Fibroblast of skin of back (primary cell): ENCODE measurements at regions not wholly inside any gene's neighbourhood (a gene's known extent, or its start where the extent isn't known, plus 50 kb on each side); places are given as distances from the start of the nearest gene placed in this dataset.
"Not testable (repeated sequence)": the region's sequence is repeated elsewhere in the genome, so short reads cannot be mapped to it uniquely, and the experiment has no call there.

Experiments
- DNase-seq: peaks from one replicate; pipeline ENCODE4 v3.0.0-alpha.2; 2013

DNA sequence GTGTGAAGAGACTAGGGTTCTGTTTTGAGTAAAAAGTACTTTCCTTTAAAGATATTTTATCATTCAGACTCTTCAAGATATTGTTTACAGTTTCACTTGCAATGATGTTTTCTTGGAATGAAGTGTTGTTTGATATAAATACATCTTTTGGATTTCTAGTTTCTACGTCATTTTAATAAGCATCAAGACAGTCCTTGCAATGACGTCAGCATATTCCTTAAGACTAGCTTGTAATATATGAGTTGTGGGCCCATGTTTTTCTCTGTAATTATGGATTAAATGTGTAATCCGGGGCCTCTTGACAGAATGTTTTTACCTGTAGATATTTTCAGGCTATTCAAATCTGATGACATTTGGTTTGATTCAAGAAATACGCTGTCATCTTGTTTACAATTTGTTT, 66.1 kb downstream of the RBMX2 start:
- no peak for DNase-seq

DNA sequence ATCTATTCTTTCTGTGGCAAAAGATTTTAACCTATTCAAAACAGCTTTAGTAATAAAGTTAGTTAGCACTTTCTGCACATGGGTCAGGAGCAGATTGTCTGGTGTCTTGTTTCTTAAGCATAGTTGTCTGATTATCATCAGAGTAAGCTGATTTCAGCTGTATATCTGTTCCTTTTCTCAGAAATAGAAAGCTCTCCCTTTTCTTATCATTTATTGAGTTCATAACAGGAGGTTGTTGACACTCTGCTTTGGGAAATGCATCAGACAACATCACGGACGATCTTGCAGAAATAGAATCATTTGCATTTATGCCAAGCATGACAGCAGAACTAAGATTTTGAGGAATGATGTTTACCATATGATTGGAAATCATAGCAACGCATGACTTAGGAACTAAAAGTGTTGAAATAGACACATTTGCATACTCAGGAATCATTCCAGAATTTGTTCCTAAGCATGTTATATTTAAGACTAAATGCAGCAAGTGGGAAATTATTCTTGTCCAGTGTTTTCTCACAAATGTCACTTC, 66.7 kb downstream of the RBMX2 start:
- DNase-seq, result no peak

GRCh38 chrX:130482871-130483270, 81.1 kb downstream of the RBMX2 start:
- no peak for DNase-seq

- DNase-seq, result no peak
Measured at GRCh38 chrX:130485870-130486269, 84.1 kb downstream of the RBMX2 start.

- not testable (repeated sequence) for DNase-seq
Measured at GRCh38 chrX:130495502-130495901, 93.7 kb downstream of the RBMX2 start.

DNA sequence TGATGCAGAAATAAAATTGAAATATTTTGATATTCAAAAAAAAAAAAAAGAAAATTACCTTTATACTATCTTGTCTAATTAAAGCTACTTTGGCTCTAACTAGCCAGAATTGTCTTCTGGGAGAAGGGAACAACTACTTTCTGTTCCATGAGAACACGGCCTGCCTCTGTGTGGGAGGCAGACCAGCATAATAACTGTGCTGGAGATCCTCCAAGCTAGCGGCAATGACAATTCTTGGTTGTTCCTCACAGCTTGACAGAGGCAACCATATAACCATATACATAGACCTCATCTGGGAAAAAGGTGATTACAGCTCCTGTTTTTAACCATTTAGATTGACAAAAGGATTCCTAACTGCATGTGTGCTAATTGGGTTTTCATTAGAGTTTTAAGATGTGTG, 95.7 kb downstream of the RBMX2 start:
- DNase-seq, result no peak

GRCh38 chrX:130498653-130499274, 97.0 kb downstream of the RBMX2 start:
- no peak for DNase-seq

DNA sequence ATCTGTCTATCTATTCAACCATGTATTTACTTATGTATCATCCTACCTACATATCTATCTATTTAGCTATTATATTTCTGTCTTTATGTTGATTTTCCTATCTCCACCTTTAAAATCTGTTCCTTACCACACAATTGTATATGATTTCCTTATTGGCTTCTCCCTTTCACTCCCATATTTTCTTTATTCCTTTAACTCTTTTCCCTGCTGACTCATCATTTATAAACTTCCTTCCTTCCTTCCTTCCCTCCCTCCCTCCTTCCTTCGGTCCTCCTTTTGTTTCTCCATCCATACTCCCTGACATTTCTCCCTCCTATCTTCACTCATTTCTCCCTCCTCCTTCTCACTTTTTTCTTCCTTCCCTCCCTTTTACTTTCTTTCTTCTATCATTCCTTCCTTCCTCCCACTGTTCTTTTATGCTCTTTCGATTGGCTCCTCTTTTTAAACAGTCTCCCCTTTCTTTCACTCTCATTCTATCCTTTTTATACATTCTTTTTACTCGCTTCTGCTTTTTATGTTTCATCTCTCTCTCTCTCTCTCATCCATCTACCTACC, 100.3 kb downstream of the RBMX2 start:
- no peak for DNase-seq

GRCh38 chrX:130504019-130504418, 102.2 kb downstream of the RBMX2 start:
- no peak for DNase-seq

GRCh38 chrX:130507015-130507414, 105.2 kb downstream of the RBMX2 start:
- no peak for DNase-seq

GRCh38 chrX:130512534-130512933, 110.7 kb downstream of the RBMX2 start:
- DNase-seq, result not testable (repeated sequence)

GRCh38 chrX:130516123-130516522, 114.3 kb downstream of the RBMX2 start:
- no peak for DNase-seq

DNA sequence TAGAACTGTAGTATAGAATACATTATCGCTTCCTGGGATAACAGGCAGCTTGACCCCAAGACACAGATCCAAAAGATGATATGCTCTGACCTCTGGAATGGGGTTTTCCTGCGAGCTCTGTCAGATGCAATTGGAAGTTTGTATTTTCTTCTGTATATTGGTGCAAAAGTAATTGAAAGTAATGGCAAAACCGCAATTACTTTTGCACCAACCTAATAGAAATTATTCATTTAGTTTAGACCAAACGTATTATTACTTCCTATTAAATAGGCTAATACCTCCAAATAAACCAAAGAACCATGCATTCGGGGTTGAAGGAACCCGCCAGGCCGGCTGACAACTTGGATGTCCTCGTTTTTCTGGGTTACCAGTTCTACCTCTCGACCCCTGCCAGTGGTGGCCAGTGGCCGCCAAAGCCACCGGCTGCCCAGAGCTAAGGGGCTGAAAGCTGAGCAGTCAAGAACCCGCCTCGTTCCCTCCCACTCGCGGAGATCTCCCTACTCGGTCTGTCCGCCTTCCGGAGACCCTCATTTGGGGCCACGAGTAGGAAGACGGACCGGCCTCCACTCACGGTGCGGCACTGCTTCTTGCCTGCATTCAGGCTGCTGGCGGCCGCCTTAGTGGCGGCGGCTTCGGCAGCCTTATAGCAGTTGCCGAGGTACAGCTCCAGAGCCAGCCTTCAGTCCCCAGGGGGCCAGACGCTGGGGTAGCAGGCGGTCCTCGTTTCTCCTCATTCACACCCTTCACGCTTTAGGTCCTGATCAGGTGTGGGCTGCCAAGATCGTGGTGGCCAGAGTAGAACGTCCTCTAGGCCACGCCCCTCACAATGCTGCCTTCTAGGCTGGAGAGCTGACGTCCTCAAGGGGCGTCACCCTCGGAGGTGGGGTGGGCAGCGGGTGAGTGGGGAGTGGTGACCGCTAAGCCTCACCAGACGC, 121.9 kb downstream of the RBMX2 start:
- DNase-seq, result peak; percentile 9

DNA sequence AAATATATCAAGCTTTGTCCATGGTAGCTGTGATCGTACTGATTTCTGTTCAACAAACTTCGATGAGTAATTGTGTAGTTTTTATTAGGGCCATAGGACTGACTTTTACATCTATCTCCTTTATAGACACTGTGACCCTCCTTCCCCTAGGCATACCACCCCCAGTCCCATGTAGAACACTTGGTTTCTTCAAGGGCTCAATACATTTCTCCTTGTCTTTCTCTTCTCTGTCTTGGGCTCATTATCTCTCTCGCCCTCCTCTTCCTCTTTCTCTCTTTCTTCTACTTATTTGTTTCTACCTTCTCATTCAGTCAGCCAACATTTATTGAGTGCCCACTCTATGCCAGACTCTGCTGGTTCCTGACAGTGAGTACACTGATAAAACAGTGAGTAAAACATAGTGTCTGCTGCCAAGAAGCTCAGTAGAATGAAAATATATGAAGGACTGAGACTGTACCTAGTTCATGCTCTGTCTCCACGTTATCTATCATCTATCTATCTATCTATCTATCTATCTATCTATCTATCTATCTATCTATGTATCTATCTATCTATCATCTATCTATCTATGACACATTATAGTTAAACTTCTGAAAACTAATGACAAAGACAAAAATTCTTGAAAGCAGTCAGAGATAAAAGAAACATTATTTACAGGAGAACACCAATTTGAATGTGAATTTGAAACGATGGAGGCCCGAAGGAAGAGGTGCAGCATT, 122.8 kb downstream of the RBMX2 start:
- no peak for DNase-seq

GRCh38 chrX:130529531-130529930, 127.7 kb downstream of the RBMX2 start:
- DNase-seq, result no peak

DNA sequence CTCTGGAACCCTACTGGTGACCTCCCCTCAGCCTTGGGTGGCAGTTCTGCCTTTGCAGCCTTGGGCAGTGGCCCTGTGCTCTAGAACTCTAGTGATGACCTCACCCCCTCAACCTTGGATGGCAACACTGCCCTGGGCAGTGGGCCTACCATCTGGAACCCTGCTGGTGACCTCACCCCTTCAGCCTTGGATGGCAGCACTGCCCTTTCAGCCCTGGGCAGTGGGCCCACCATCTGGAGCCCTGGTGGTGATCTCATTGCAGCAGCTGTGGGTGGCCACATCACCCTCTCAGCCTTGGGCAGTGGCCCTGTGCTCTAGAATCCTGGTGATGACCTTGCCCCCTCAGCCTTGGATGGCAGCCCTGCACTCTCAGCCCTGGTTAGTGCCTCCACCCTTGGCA, 129.3 kb downstream of the RBMX2 start:
- DNase-seq, result no peak

- peak; percentile 40 for DNase-seq
Measured at GRCh38 chrX:130539721-130540321, 138.0 kb downstream of the RBMX2 start.

- no peak for DNase-seq
Measured at GRCh38 chrX:130543603-130544325, 142.0 kb downstream of the RBMX2 start.

GRCh38 chrX:130545796-130546195, 144.0 kb downstream of the RBMX2 start:
- DNase-seq, result no peak

DNA sequence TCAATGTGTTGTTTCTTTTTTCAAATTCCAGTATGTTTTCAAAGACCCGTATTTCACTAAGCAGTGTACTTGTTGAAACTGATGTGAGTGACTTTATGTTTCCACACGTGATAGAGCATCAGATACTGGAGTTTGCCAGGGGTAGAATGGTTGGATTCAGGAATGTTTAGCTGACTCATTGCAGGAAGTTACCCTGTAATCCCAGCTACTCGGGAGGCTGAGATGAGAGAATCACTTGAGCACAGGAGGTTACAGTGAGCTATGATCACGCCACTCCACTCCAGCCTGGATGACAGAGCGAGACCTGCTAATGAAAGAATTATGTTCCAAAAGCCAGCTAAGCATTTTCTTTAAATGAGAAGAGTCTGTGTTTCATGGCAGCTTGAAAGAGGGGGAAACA, 147.6 kb downstream of the RBMX2 start:
- DNase-seq, result peak; percentile 49

DNA sequence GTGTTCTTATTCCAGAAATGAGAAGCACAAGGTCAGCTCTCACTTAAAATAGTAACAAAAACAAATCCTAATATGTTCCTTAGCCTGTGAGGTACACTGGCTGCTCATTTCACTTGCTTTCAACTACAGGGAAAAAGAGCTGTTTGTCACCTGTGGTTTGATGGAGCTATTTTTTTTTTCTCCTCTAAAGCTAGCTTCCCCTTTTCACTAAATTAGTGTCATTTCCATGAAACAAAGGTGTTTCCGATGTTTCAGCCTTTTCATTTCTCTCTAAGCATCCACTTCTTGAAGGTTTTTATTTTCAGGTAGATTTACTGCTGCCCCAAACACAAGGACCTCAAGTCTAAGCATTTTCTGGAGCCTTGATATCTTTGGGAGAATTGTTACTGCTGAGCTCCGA, 148.6 kb downstream of the RBMX2 start:
- no peak for DNase-seq
